ENCODE measurements at regions not wholly inside any gene's neighbourhood (a gene's known extent, or its start where the extent isn't known, plus 50 kb on each side); places are given as distances from the start of the nearest gene placed in this dataset.
A peak's percentile ranks its signal among the peaks of the same experiment; 100 is the strongest.

GRCh38 chr5:2584579-2585269, 166.8 kb downstream of the IRX2 start:
- intact Hi-C loops (cut with micrococcal nuclease): no loop called here
- no peaks in the 10 kb centered on the region for H3K9me3 Mint-ChIP-seq (ENCODE audit: unreplicated experiment)
- TF ChIP-seq CTCF (IDR thresholded peaks at IDR 0.05; ENCODE audit: unreplicated experiment): no peak
- POLR2A ChIA-PET: no interaction called here
- no peak overlapping the region for H3K27ac Mint-ChIP-seq (ENCODE audit: low read depth, unreplicated experiment)
- DNase-seq (ENCODE audit: unreplicated experiment): no peak
- BruUV-seq (replicated peaks): no TSS peak
- no peak overlapping the region for H3K4me3 Mint-ChIP-seq (ENCODE audit: unreplicated experiment)
- H3K27me3 Mint-ChIP-seq (ENCODE audit: insufficient read depth, unreplicated experiment): no peaks in the 10 kb centered on the region
- H3K36me3 Mint-ChIP-seq (ENCODE audit: insufficient read depth, unreplicated experiment): peaks cover 5% of the 10 kb centered on the region
- CTCF ChIA-PET: no interaction called here
- peaks cover 11% of the 10 kb centered on the region for H3K4me1 Mint-ChIP-seq (ENCODE audit: insufficient read depth, unreplicated experiment)

DNA sequence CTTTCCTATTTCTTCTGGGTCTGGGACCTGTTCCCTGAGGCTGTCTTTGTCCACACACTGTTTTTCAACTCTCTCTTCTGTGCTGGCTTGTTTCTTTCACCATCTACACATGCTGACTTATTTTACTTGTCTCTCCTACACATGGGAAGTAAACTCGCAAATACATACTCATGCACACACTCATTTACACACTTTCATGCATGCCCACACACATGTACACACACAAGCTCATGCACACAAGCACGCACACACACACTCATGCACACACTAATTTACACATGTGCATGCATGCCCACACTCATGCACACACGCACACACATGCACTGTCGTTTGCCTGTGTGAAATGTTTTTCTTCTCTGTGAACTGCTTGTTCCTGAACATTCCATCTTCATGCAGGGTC, 169.0 kb downstream of the IRX2 start:
- Mint-ChIP-seq H3K36me3 (ENCODE audit: insufficient read depth, unreplicated experiment) (peaks cover 5% of the 10 kb centered on the region), H3K9me3 (ENCODE audit: unreplicated experiment) (no peaks in the 10 kb centered on the region), H3K27ac (ENCODE audit: low read depth, unreplicated experiment) (no peak overlapping the region), H3K4me3 (ENCODE audit: unreplicated experiment) (no peak overlapping the region), H3K4me1 (ENCODE audit: insufficient read depth, unreplicated experiment) (peaks cover 8% of the 10 kb centered on the region), H3K27me3 (ENCODE audit: insufficient read depth, unreplicated experiment) (no peaks in the 10 kb centered on the region)
- no peak for TF ChIP-seq CTCF (IDR thresholded peaks at IDR 0.05; ENCODE audit: unreplicated experiment)
- intact Hi-C loops (cut with micrococcal nuclease): no loop called here
- ChIA-PET POLR2A (interaction anchor here (1.0 to 1.1 kb wide), 2 partner anchors 103 to 167 kb away, joined by 3 to 5 read pairs; no protein-coding TSS in a partner anchor), CTCF (interaction anchor here (0.5 to 1.1 kb wide), 2 partner anchors 168 to 171 kb away, joined by 3 read pairs; no protein-coding TSS in a partner anchor)
- DNase-seq (ENCODE audit: unreplicated experiment): peak; percentile 40
- BruUV-seq (replicated peaks): no TSS peak

GRCh38 chr5:2582106-2582505, 169.4 kb downstream of the IRX2 start:
- H3K27ac Mint-ChIP-seq (ENCODE audit: low read depth, unreplicated experiment): no peak overlapping the region
- peaks cover 8% of the 10 kb centered on the region for H3K4me1 Mint-ChIP-seq (ENCODE audit: insufficient read depth, unreplicated experiment)

GRCh38 chr5:2581418-2581817, 170.1 kb downstream of the IRX2 start:
- Mint-ChIP-seq H3K4me1 (ENCODE audit: insufficient read depth, unreplicated experiment) (peaks cover 12% of the 10 kb centered on the region), H3K4me3 (ENCODE audit: unreplicated experiment) (no peak overlapping the region), H3K9me3 (ENCODE audit: unreplicated experiment) (no peaks in the 10 kb centered on the region), H3K27ac (ENCODE audit: low read depth, unreplicated experiment) (no peak overlapping the region), H3K27me3 (ENCODE audit: insufficient read depth, unreplicated experiment) (no peaks in the 10 kb centered on the region), H3K36me3 (ENCODE audit: insufficient read depth, unreplicated experiment) (peaks cover 5% of the 10 kb centered on the region)
- ChIA-PET POLR2A (interaction anchor here (0.6 to 0.7 kb wide), 2 partner anchors 159 to 1008 kb away, joined by 3 to 4 read pairs; no protein-coding TSS in a partner anchor), CTCF (no interaction called here)
- intact Hi-C loops (cut with micrococcal nuclease): no loop called here
- no peak for DNase-seq (ENCODE audit: unreplicated experiment)
- no peak for TF ChIP-seq CTCF (IDR thresholded peaks at IDR 0.05; ENCODE audit: unreplicated experiment)
- no TSS peak for BruUV-seq (replicated peaks)

More at GRCh38 chr5:2582106-2582505, 169.4 kb downstream of the IRX2 start:
- no peak for DNase-seq (ENCODE audit: unreplicated experiment)
- ChIA-PET CTCF (interaction anchor here (1.1 kb wide), 1 partner anchor 171 kb away, joined by 3 read pairs; no protein-coding TSS in a partner anchor), POLR2A (interaction anchor here (1.0 to 1.1 kb wide), 2 partner anchors 104 to 168 kb away, joined by 3 to 5 read pairs; no protein-coding TSS in a partner anchor)
- BruUV-seq (replicated peaks): no TSS peak
- H3K36me3 Mint-ChIP-seq (ENCODE audit: insufficient read depth, unreplicated experiment): peaks cover 5% of the 10 kb centered on the region
- H3K9me3 Mint-ChIP-seq (ENCODE audit: unreplicated experiment): no peaks in the 10 kb centered on the region
- H3K27me3 Mint-ChIP-seq (ENCODE audit: insufficient read depth, unreplicated experiment): no peaks in the 10 kb centered on the region
- TF ChIP-seq CTCF (IDR thresholded peaks at IDR 0.05; ENCODE audit: unreplicated experiment): no peak
- intact Hi-C loops (cut with micrococcal nuclease): no loop called here
- no peak overlapping the region for H3K4me3 Mint-ChIP-seq (ENCODE audit: unreplicated experiment)

Data from MCF 10A (cell line).